Stimulated activated CD8-positive, alpha-beta memory T cell treated with anti-CD3 and anti-CD28 coated beads, Interleukin-7, amount 100 ng/mL, for 24 hours (primary cell): ENCODE measurements at regions not wholly inside any gene's neighbourhood (a gene's known extent, or its start where the extent isn't known, plus 50 kb on each side); places are given as distances from the start of the nearest gene placed in this dataset.
A peak's percentile ranks its signal among the peaks of the same experiment; 100 is the strongest.
"Not testable (repeated sequence)": the region's sequence is repeated elsewhere in the genome, so short reads cannot be mapped to it uniquely, and the experiment has no call there.

Experiments used
- DNase-seq: peaks from one replicate; pipeline ENCODE4 v3.0.0-alpha.2; 2020; ENCODE audit warnings: low read depth

- not testable (repeated sequence) for DNase-seq
Measured at GRCh38 chr16:70014915-70015314, 63.8 kb downstream of the CLEC18A start.

GRCh38 chr16:70016751-70017150, 65.6 kb downstream of the CLEC18A start:
- not testable (repeated sequence) for DNase-seq

- peak; percentile 4 for DNase-seq
Measured at GRCh38 chr16:70018254-70018653, 67.1 kb downstream of the CLEC18A start.

GRCh38 chr16:70023207-70023606, 72.1 kb downstream of the CLEC18A start:
- not testable (repeated sequence) for DNase-seq

- DNase-seq: not testable (repeated sequence)
Measured at GRCh38 chr16:70023956-70024355, 72.8 kb downstream of the CLEC18A start.

GRCh38 chr16:70026165-70026854, 75.2 kb downstream of the CLEC18A start:
- not testable (repeated sequence) for DNase-seq

- not testable (repeated sequence) for DNase-seq
Measured at GRCh38 chr16:70032906-70033305, 81.2 kb upstream of the PDPR start.

GRCh38 chr16:70037913-70038312, 76.2 kb upstream of the PDPR start:
- not testable (repeated sequence) for DNase-seq

- DNase-seq: not testable (repeated sequence)
Measured at GRCh38 chr16:70040554-70040953, 73.6 kb upstream of the PDPR start.

GRCh38 chr16:70043538-70044067, 70.5 kb upstream of the PDPR start:
- not testable (repeated sequence) for DNase-seq

- not testable (repeated sequence) for DNase-seq
Measured at GRCh38 chr16:70046560-70046959, 67.6 kb upstream of the PDPR start.

GRCh38 chr16:70048083-70048482, 66.0 kb upstream of the PDPR start:
- DNase-seq: not testable (repeated sequence)

GRCh38 chr16:70058056-70058455, 56.1 kb upstream of the PDPR start:
- DNase-seq: not testable (repeated sequence)

- not testable (repeated sequence) for DNase-seq
Measured at GRCh38 chr16:70059429-70059828, 54.7 kb upstream of the PDPR start.

- not testable (repeated sequence) for DNase-seq
Measured at GRCh38 chr16:70060521-70061027, 53.6 kb upstream of the PDPR start.

- DNase-seq: not testable (repeated sequence)
Measured at GRCh38 chr16:70061671-70062218, 52.4 kb upstream of the PDPR start.

- not testable (repeated sequence) for DNase-seq
Measured at GRCh38 chr16:70062947-70063346, 51.2 kb upstream of the PDPR start.
